Vagina (tissue), 2 donors: ENCODE measurements at regions not wholly inside any gene's neighbourhood (a gene's known extent, or its start where the extent isn't known, plus 50 kb on each side); places are given as distances from the start of the nearest gene placed in this dataset.

Experiments
- DNase-seq, 2 donors: peaks; one replicate each; pipeline ENCODE4 v3.0.0-alpha.2; 2017; ENCODE audit errors: extremely low spot score in 2 of 2
- H3K27ac ChIP-seq: fragments of 200-600 bp; sonication (generic); one replicate; pipeline ENCODE4 v1.5.1; 2019
- H3K27me3 ChIP-seq: fragments of 200-600 bp; sonication (generic); one replicate; pipeline ENCODE4 v1.5.1; 2019
- H3K36me3 ChIP-seq, 2 donors: fragments of 200-600 bp; sonication (generic); one replicate each; pipeline ENCODE4 v1.5.1; 2017 to 2019
- H3K4me1 ChIP-seq: fragments of 200-600 bp; sonication (generic); one replicate; pipeline ENCODE4 v1.5.1; 2019
- H3K4me3 ChIP-seq, 2 donors: fragments of 200-600 bp; sonication (generic); 1 replicate in 1 of 2; 2 replicates in 1 of 2; pipeline ENCODE4 v1.5.1; 2016 to 2019
- H3K9me3 ChIP-seq: fragments of 200-600 bp; sonication (generic); one replicate; pipeline ENCODE4 v1.5.1; 2019
- POLR2A ChIP-seq, 2 donors: fragments of 450-650 bp; IDR thresholded peaks; one replicate each; pipeline ENCODE4 v1.6.1; 2017; ENCODE audit warnings: antibody characterized with exemption in 2 of 2, mild to moderate bottlenecking in 2 of 2, moderate library complexity in 2 of 2
- POLR2AphosphoS5 ChIP-seq, 2 donors: sonication (generic); formaldehyde crosslinking; IDR thresholded peaks; one replicate each; pipeline ENCODE4 v1.9.0; 2017; ENCODE audit warnings: antibody characterized with exemption in 2 of 2, mild to moderate bottlenecking in 2 of 2, low read depth in 1 of 2; ENCODE audit not compliant: insufficient read depth in 1 of 2
- intact Hi-C: fragments of 100-400 bp; cut with DNase I; formaldehyde crosslinking; loops from one replicate; pipeline ENCODE4 v1.15.1; 2023
- TF ChIP-seq, protein P1 (sequence below), 3 experiments: fragments of 450-650 bp in 2 of 3; fragments of 200-600 bp in 1 of 3; sonication (generic) in 1 of 3; IDR thresholded peaks; one replicate each; pipeline ENCODE4 v1.5.1; 2017 to 2019; ENCODE audit warnings: antibody characterized with exemption in 3 of 3, mild to moderate bottlenecking in 2 of 3, moderate library complexity in 2 of 3

- intact Hi-C loops, result loop anchor here (10.0 kb wide), 1 partner anchor 201 kb away; no protein-coding TSS in a partner anchor
- H3K9me3 ChIP-seq, result no peaks in the 10 kb centered on the region
- TF ChIP-seq POLR2AphosphoS5 (IDR thresholded peaks at IDR 0.05; ENCODE audit: insufficient read depth in 1 of 2, low read depth in 1 of 2) (no peak), POLR2A (IDR thresholded peaks at IDR 0.05) (no peak)
- TF ChIP-seq, protein P1, sequence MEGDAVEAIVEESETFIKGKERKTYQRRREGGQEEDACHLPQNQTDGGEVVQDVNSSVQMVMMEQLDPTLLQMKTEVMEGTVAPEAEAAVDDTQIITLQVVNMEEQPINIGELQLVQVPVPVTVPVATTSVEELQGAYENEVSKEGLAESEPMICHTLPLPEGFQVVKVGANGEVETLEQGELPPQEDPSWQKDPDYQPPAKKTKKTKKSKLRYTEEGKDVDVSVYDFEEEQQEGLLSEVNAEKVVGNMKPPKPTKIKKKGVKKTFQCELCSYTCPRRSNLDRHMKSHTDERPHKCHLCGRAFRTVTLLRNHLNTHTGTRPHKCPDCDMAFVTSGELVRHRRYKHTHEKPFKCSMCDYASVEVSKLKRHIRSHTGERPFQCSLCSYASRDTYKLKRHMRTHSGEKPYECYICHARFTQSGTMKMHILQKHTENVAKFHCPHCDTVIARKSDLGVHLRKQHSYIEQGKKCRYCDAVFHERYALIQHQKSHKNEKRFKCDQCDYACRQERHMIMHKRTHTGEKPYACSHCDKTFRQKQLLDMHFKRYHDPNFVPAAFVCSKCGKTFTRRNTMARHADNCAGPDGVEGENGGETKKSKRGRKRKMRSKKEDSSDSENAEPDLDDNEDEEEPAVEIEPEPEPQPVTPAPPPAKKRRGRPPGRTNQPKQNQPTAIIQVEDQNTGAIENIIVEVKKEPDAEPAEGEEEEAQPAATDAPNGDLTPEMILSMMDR (IDR thresholded peaks at IDR 0.05), result no peak
- no peak overlapping the region for H3K4me3 ChIP-seq
- DNase-seq, result no peak
- H3K27me3 ChIP-seq, result no peaks in the 10 kb centered on the region
- H3K4me1 ChIP-seq, result peaks cover 30% of the 10 kb centered on the region
- no peak overlapping the region for H3K27ac ChIP-seq
- no peaks in the 10 kb centered on the region for H3K36me3 ChIP-seq
These were observed 126.7 kb downstream of the SNX18 start for GRCh38 chr5:54644226-54644625.

GRCh38 chr5:54643685-54644106, 126.1 kb downstream of the SNX18 start:
- Histone ChIP-seq H3K4me1 (peaks cover 30% of the 10 kb centered on the region), H3K36me3 (no peaks in the 10 kb centered on the region), H3K9me3 (no peaks in the 10 kb centered on the region), H3K4me3 (no peak overlapping the region), H3K27ac (no peak overlapping the region), H3K27me3 (no peaks in the 10 kb centered on the region)
- TF ChIP-seq POLR2AphosphoS5 (IDR thresholded peaks at IDR 0.05; ENCODE audit: insufficient read depth in 1 of 2, low read depth in 1 of 2), result no peak
- TF ChIP-seq POLR2A (IDR thresholded peaks at IDR 0.05), result no peak
- TF ChIP-seq, protein P1 (IDR thresholded peaks at IDR 0.05), result no peak
- intact Hi-C loops, result loop anchor here (10.0 kb wide), 1 partner anchor 201 kb away; no protein-coding TSS in a partner anchor
- DNase-seq, result no peak

GRCh38 chr5:54639621-54640020, 122.1 kb downstream of the SNX18 start:
- H3K4me3 ChIP-seq, result no peak overlapping the region
- H3K27ac ChIP-seq, result no peak overlapping the region
- H3K4me1 ChIP-seq, result peaks cover 5% of the 10 kb centered on the region
- H3K27me3 ChIP-seq, result no peaks in the 10 kb centered on the region
- intact Hi-C loops, result loop anchor here (10.0 kb wide), 2 partner anchors 115 to 205 kb away; no protein-coding TSS in a partner anchor
- DNase-seq, result no peak
- TF ChIP-seq, protein P1 (IDR thresholded peaks at IDR 0.05), result no peak
- TF ChIP-seq POLR2A (IDR thresholded peaks at IDR 0.05) (no peak), POLR2AphosphoS5 (IDR thresholded peaks at IDR 0.05; ENCODE audit: insufficient read depth in 1 of 2, low read depth in 1 of 2) (no peak)
- H3K9me3 ChIP-seq, result no peaks in the 10 kb centered on the region
- no peaks in the 10 kb centered on the region for H3K36me3 ChIP-seq

- H3K36me3 ChIP-seq, result no peaks in the 10 kb centered on the region
- no peak for TF ChIP-seq POLR2AphosphoS5 (IDR thresholded peaks at IDR 0.05; ENCODE audit: insufficient read depth in 1 of 2, low read depth in 1 of 2)
- TF ChIP-seq POLR2A (IDR thresholded peaks at IDR 0.05), result no peak
- TF ChIP-seq, protein P1 (IDR thresholded peaks at IDR 0.05), result no peak
- H3K9me3 ChIP-seq, result no peaks in the 10 kb centered on the region
- DNase-seq, result no peak
- no peak overlapping the region for H3K27ac ChIP-seq
- H3K4me3 ChIP-seq, result no peak overlapping the region
- H3K4me1 ChIP-seq, result no peaks in the 10 kb centered on the region
- intact Hi-C loops, result loop anchor here (10.0 kb wide), 1 partner anchor 113 kb away; no protein-coding TSS in a partner anchor
- no peaks in the 10 kb centered on the region for H3K27me3 ChIP-seq
These were observed 120.5 kb downstream of the SNX18 start for GRCh38 chr5:54638106-54638505.

DNA sequence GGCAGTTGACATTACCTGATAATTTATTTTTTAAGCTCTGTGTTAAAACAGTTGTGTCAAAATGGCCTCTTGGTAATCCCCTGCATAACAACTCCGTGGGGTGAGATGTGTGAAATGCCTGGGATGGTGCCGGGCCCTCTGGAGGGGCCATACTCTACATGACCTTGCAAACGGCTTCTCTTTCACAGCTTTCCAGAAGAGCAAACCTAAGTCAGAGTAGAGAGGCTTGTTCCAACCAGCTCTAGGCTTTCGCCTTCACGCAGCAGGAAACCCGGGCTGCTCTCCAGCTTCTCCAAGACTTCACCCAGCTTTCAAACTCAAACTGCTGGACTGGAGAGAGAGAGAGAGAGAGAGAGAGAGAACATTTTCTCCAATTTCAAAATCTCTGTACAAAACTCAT, 120.1 kb downstream of the SNX18 start:
- TF ChIP-seq POLR2A (IDR thresholded peaks at IDR 0.05) (no peak), POLR2AphosphoS5 (IDR thresholded peaks at IDR 0.05; ENCODE audit: insufficient read depth in 1 of 2, low read depth in 1 of 2) (no peak)
- TF ChIP-seq, protein P1 (IDR thresholded peaks at IDR 0.05), result no peak
- no peak for DNase-seq
- H3K36me3 ChIP-seq, result no peaks in the 10 kb centered on the region
- no peak overlapping the region for H3K27ac ChIP-seq
- no peak overlapping the region for H3K4me3 ChIP-seq
- no peaks in the 10 kb centered on the region for H3K9me3 ChIP-seq
- H3K4me1 ChIP-seq, result peaks cover under 1% of the 10 kb centered on the region
- no peaks in the 10 kb centered on the region for H3K27me3 ChIP-seq
- intact Hi-C loops, result loop anchor here (10.0 kb wide), 1 partner anchor 113 kb away; no protein-coding TSS in a partner anchor
